CD4-positive, alpha-beta T cell treated with Interleukin-15 for 1 hour (primary cell): ENCODE measurements at regions not wholly inside any gene's neighbourhood (a gene's known extent, or its start where the extent isn't known, plus 50 kb on each side); places are given as distances from the start of the nearest gene placed in this dataset.
A peak's percentile ranks its signal among the peaks of the same experiment; 100 is the strongest.

ENCODE experiments used
- DNase-seq: peaks from one replicate; pipeline ENCODE4 v3.0.0-alpha.2; 2020

DNA sequence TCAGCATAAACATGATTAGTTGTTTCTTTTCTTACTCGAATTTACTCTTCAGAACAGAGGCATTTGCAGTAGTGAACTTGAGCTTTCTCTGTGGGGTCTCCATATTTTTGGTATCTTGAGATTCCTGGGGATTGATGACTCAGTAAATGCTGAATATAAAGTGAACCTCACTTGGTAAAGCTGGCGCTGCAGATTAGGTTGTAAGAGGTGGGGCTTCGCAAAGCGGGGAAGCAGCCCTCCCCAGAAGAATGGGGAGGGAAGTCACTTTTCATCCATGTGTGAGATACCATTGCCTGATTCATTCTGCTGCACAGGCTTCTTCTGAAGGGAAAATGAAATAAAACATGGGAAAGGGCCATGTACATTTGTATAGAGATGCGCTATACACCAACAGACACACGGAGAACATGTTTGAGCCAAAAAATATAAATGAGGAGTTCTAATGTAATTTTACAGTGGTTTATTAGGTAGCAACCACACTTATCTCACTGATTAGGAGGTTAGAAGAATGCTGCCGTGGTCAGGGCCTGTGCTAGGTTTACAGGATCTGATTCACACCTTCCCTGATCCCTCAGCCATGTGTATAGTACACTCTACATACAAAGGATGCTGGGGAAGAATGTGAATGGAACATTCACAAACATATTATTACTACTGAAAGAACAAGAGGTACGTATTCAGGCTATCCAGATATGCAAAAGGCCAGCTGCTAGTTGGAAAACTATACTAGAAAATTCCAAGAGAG lies 63.5 kb downstream of the DNTTIP2 start:
- DNase-seq, result no peak

DNA sequence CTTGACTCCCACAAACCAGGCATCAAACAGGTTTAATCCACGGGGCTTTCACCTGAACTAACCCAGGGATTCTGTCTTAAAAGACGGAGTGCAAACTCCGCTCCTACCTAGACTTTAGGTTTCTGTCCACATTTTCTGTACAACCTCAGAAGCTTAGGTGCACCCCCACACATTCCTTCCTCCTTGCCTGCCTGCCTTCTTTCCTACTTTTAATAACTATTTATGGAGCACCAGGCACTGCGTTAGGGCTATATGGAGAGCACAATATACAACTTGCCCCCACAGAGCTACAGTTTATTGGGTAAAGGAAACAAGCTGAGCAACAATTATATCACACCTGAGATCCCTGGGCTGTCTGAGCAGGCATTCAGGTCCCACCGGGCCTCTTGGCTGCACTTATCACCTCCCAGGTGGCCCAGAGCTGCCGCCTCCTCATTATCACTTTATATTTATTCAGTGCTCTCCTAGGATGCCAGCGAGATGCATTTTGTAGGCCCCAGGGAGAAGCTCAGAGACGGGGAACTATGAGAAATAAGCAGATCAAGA lies 64.1 kb downstream of the DNTTIP2 start:
- DNase-seq, result no peak

DNA sequence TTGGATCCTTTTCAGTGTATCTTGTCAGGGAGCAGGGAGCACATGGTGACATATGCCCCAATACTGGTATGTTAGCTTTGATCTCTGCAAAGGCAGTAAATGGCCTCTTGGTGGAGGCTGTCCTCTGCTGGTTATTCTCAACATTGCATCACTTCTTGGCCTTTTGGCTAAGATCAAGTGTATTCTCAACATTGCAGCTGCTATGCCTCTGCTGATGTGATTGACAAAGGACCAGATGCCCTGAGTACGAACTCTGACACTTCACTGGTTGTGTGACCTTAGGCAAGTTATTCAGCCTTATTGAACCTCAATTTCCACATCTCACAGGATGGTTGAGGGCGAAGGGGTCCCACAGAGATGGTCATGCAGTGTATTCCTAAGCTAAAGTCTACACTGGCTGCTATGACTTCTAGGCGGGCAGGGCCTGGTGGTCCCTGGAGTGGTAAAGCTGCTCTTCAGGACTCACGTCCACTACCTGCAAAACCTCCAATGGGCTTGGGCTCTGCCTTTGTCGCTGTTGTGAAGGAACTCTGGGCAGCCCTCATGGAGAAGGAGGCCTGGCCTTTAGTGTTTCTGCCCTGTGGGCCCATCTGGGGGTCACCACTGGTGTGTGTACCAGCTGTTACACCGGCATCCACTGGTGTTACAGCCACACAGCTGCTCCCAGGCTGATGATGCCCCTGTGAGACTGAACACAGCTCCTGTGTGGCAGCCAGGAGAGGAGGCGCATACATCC lies 64.8 kb downstream of the DNTTIP2 start:
- DNase-seq, result peak; percentile 57

DNA sequence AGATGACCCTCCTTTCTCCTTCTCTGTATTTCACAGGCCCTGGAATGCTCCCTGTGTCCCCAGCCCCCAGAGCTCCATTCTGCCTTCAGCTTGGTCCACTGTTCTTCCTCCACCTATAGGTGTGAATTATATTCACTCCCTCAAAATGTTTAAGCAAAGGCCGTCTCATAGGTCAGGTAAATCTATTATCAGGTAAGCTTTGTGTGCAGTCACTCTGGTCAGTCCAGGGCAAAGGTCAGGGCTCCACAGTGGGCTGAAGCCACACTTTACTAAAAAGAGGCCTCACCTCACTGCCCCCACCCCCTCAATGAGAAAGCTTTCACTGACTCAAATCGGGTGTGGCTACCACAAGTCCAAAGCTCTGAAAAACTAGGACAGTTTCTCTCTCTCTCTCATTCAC lies 65.9 kb downstream of the DNTTIP2 start:
- DNase-seq, result no peak

DNA sequence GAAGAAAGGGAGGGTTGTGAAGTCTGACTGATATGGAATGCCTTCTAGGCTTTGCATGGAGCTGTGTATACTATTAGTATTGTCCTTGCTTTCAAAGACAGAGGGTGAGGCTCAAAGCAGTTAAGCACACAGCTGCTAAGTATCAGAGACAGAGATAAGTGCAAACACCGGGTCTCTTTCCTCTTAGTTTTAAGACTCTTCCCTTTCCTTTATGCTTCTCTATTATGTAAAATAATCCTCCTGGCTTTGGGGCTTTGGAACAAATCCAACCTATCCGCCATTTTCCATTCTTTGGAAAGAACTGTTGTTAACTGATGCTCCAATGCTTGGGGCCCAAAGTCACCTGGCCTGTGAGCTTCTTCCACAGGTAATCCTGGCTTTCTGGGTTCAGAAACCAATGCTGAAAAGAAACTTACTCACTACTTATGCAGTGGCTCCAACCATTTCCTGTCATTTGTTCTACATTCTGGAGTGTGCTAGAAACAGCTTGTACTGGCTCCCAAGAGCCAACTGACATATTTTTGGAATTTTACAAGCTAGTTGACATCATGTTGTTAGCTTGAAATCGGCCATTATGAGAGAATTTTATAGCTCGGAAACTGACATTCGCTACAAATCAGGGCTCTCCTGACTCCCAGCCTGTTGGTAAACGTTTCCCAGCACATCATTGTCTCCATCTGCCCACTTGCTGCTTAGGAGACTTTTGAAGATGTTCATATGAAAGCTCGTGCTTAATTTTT lies 67.5 kb downstream of the DNTTIP2 start:
- DNase-seq, result no peak

DNA sequence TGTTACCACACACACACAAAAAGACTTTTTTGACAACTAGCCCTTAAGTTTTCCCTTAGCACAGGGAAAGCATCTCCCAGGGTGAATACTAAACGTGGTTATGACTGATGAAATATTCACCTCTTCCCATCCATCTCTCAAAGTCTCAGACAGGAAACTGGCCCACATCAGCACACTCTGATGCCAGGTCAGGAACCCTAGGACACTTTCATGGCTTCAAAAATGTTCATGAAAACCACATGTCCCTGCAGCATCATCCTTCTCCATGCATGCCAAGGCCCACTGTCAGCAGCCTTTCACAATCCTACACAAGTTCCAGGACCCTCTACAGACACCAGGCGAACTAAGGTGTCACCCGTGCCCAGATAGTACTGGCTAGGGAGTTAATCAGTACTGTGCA lies 68.7 kb downstream of the DNTTIP2 start:
- no peak for DNase-seq

DNA sequence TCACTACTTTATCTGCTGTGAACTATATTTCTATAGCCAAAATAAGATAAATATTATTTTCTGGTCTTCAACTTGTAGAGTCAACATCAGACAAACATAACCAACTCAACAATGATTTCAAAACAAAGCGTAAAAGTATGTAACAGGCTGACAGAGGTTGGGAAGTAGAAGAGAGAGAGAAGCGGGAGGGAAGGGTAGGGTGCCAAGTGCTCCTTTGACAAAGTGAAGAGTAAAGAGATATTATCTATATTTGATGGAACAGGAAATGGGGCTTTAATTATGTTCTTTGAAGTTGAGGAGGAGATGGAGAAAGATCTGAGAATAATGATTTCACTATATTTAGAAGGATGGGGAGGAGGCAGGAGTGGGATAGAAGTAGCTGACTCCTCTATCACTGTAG lies 70.1 kb downstream of the DNTTIP2 start:
- no peak for DNase-seq

DNA sequence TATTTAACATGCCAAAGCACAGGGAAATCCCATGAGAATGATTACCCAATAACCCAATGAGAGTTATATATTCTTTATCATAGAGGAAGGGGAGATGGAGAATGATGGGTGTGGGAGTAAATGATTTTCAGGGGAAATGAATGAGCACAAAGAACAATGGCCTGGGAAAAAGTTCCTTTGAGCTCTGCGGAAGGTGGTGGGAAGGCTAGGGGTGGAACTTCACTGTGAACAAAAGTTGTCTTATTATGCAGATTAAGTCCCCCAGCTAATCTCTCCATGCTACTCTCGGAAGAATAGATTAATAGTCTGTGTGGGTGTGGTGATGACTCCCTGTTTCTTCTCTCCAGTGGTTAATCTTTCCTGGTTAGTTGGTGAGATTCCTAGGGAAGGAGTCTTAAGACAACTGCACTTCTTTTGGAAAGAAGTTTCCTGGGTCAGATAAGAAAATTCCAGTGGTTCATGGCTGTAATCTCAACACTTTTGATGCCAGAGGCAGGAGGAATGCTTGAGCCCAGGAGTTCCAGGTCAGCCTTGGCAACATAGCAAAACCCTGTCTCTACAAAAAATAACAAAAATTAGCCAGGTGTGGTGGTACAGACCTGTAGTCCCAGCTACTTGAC lies 71.6 kb downstream of the DNTTIP2 start:
- DNase-seq, result no peak

DNA sequence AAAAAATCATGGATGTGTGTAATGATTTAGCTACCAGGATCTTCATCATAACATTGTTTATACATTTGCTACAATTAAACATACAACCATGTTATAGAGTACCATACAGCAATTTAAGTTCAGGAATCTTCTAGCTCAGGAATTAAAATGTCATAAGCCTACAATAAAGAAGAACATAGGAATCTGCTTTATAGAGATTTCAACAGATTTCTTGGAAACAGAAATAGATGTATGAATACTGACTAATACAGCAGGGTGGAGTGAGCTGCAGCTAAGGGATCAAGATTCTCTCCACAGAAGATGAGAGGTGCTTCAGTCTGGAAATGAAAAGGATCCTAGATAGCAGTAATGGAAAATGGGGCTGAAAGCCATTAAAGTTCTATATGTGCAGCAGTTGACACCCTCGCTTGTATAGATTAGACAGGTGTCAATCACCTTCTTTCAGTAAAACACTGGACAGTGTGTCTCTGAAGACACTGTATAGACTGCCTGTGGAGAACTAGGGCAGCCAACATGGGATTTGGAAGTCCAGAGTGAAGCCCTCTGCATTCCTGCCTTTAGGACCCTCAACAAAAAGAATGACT lies 73.9 kb downstream of the DNTTIP2 start:
- no peak for DNase-seq

DNA sequence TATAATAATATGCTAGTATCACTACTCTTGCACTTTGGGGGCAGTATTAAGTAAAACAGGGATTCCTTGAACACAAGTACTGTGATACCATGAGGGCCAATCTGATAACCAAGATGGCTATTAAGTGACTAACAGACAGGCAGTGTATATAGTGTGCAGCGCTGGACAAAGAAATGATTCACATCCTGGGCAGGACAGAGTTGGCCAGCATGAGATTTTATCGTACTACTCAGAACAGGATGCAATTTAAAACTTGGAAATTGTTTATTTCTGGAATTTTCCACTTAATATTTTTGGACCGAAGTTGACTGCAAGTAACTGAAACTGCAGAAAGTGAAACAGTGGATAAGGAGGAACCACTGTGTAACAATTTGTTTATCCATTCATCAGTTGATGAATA lies 74.6 kb downstream of the DNTTIP2 start:
- no peak for DNase-seq

DNA sequence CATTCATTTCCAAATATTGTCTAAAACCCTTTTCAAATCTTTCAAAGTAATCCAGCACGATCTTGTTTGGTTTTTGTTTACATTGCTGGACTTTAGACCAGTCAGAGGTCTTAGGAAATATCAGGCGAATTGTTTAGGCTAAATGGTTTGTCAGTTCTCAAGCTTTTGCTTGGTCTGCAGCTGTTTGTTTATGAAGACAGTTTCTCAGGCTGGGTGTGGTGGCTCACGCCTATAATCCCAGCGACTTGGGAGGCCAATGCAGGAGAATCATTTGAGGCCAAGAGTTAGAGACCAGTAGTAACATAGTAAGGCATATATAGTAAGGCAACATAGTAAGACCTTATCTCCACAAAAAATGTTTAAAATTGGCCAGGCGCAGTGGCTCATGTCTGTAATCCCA lies 77.5 kb downstream of the DNTTIP2 start:
- DNase-seq, result no peak

DNA sequence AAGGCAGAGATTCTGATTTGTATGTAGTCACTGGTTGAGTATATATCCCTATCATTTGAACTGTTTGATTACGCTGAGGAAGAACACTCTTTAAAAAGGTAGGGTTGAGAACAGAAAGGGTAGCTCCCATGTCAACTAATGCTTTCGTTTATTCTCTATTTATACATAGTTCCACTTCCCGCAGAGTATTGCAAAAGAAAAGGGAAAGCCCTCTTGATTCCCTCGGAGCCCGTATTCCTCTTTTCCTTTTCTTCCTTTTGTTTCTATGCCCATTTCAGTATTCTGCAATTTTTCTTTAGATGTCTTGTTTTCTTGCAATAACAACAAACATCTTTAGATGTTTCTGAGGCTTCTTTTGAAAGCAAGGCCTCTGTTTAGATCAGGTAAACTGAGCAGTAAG lies 78.2 kb downstream of the DNTTIP2 start:
- DNase-seq, result no peak

DNA sequence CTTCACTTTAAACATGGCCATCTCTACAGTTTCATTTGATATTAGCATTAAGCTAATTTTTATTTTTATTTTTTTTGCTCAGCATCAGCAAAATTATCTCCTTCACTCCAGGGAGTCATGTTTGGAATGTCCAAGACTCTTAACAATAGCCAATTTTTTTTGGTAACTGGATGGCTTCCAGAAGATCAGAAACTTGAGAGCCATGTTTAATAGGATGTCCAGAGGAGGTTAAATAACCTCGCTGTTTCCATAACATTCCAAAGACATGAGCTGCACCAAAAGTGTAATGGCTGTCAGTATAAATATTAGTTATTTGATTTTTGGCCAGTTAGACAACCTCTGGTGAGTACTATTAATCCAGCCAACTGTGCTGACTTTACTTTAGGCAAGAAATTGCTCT lies 80.7 kb downstream of the DNTTIP2 start:
- DNase-seq, result no peak

DNA sequence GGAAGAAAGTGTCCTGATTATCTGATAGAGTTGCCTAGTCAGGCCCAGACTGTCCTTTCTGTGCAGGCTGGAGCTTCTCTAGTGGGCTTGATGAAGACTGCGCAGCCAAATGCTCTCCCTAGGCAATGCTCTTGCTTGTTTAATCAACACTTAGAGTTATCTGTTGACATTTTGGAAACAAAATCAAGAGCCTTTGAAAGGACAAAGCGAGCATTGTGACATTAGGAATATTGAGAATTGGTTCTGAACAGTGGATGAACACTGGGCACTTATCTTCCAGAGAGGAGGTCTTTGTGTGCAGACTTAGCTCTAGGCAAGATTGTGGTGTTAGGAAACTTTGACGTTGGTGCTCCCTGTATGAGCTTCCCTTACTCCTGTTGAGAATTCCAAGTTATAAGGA lies 94.5 kb downstream of the DNTTIP2 start:
- DNase-seq, result no peak

DNA sequence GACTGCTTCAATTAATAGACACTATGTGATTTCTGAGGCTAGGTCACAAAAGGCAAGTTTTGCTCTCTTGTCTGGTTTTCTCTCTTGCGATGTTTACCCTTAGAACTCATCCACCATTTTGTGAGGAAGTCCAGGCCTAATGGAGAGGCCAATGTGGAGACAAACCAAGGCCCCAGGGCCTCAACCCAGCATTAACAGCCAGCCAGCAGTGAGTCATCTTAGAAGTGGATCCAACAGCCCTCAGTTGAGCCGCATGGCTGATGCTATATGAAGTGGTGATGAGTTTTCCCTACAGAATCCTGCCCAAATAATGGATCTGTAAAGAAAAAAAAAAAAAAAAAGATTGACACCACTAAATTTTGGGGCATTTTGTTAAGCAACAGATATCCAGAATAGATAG lies 95.1 kb downstream of the DNTTIP2 start:
- DNase-seq, result no peak

DNA sequence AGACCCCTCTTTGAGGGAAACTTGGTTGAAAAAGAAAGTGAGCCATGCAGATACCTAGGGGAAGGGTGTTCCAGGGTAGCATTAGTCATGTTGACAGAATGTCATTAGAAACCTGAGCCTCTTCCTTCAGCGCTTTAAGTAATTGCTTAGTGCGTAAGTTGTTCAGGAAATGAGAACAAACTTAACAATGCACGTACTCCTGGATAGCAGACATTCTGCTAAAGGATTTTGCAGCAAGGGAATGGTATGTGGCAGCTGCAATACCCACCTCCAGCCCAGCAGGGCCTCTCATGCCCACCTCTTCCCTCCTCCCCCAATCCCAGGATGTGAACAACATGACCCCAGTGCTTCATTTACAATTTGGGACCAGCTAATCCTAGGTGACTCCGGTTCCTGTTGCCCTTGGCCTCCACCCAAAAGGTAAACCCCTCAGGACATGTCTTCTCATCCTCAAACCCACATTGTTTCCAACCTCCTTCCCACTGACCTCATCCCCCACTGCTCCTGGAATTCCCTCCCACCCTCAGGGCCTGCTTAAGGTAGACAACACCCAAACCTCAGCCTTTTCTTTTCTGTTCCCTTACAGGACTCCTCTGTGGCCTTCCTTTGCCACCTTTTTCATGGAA lies 98.0 kb upstream of the BCAR3 start:
- no peak for DNase-seq

DNA sequence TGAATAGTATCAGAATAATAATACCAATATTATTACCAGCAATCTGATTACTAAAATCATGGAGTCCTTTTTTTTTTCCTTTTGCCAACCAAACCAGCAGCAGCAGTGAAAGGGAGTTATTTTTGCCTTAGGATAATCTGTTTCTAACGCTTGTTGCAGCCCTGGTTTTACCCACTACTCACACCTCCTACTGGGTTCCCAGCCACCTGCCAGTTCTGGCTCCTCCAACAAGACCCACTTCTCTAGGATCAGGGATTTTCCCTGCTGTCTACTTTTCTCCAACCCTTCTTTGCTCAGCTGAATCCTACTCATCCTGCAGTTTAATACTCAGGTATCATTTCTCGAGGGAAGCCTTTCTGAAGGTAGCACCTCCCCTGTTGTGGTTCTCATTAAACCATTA lies 96.8 kb upstream of the BCAR3 start:
- DNase-seq, result no peak

DNA sequence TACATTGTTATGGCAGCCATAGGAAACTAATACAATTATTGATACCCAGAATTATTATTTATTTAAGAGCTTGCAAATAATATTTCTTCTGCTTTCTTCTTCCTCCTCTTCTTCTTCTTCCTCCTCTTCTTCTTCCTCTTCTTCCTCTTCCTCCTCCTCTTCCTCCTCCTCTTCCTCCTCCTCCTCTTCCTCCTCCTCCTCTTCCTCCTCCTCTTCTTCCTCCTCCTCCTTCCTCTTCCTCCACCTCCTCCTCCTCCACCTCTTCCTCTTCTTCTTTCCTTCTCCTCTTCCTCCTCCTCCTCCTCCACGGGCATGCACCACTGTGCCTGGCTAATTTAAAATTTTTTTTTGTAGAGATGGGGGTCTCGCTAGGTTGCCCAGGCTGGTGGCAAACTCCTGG lies 95.6 kb upstream of the BCAR3 start:
- DNase-seq, result no peak

DNA sequence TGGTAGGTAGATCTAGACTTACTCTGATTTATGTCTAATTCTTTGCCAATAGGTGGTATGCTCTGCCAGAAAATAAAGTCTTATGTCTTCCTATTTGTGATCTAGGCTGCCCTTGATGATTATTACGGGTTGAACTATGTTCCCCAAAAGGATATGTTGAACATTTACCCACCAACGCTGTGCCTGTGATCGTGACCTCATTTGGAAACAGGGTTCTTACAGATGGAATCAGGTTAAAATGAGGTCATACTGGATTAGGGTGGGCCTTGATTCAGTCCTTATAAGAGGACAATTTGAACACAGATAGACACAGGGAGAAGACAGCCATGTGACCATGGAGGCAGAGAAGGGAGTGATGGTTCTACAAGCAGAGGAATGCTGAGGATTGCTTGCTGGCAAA lies 95.1 kb upstream of the BCAR3 start:
- DNase-seq, result no peak

DNA sequence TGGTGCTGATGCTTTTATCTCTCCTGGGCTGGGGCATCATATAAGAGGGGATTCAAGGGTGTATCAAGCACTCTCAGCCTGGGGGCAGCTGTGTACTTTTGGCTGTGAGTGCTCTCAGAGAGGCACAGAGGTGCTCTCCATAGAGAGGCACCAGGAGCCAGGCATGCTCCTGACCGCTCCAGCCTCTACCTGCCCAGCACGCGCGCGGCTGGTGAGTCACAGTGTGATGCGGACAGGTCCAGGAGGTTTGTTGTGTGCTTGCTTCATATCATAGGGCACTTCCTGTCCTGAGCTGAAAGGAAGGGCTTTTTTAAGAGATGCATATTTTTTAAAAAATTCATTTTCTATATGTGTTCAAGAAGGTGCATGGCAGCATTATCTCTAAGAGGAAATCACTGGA lies 93.6 kb upstream of the BCAR3 start:
- no peak for DNase-seq

DNA sequence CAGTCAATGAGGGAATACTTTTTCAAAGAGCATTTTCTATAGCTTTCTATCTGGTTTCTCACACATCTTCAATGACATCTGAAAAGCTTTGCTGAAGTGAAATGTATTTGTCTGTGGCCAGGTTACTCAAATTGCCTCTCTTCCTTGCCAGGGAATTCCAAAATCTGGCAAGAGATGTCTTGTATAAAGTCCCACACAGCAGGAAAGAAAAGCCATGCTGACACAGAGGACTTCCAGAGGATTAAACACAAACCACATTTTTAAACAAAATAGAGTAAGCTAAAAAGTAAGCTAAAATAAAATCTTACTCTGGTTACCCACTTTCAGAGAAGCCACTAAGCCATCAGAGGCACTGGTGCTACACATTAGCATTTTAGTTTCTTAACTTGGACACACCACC lies 93.1 kb upstream of the BCAR3 start:
- no peak for DNase-seq

DNA sequence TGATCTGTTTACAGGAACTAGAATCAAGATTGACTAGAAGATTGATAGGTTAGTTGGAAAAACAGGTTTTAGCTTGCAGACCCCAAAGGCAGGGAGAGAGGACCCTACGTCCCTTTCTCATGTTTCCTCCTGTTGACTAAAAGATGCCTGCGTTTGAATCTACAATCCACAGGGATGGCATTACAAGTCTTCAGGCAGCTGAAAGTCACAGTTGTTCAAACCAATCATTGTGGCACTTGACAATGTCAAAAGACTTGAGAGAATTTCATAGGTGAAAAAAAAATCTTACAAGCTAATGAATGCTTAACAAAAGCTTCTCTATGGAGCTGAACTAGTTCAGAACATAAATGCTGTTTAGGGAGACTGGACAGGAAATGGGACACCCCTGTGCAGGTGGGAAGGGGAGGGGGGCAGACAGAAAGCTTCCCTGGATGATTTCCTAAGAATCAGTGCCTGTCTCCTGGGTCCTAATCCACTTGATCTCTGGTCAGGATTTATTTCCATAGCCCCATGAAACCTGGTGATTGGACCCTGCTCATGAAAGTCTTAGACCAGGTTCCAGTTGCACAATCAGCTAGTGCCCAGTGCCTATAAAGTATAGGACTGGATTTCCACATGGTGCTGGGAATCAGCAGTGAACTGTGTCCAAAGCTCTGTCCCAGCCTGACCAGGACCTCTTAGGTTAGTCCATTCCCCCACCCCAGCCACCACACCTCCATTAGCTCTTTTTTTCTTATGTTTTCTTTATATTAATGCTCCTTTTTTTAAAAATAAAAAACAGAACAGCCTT lies 91.6 kb upstream of the BCAR3 start:
- DNase-seq, result no peak
